Fibroblast of mammary gland (primary cell): ENCODE measurements at regions not wholly inside any gene's neighbourhood (a gene's known extent, or its start where the extent isn't known, plus 50 kb on each side); places are given as distances from the start of the nearest gene placed in this dataset.

Experiments
- DNase-seq: peaks from one replicate; pipeline ENCODE4 v3.0.0-alpha.2; 2010; ENCODE audit warnings: low read depth
- H3K4me3 ChIP-seq: 2 replicates; pipeline ENCODE4 v1.5.1; 2011; ENCODE audit warnings: low read depth, mild to moderate bottlenecking, low read length, moderate library complexity; ENCODE audit not compliant: control insufficient read depth
- TF ChIP-seq, protein P1 (sequence below): conservative IDR thresholded peaks from 2 replicates; pipeline ENCODE4 v1.5.1; 2011; ENCODE audit warnings: low read depth, low read length, inconsistent platforms; ENCODE audit not compliant: control insufficient read depth, insufficient read depth

DNA sequence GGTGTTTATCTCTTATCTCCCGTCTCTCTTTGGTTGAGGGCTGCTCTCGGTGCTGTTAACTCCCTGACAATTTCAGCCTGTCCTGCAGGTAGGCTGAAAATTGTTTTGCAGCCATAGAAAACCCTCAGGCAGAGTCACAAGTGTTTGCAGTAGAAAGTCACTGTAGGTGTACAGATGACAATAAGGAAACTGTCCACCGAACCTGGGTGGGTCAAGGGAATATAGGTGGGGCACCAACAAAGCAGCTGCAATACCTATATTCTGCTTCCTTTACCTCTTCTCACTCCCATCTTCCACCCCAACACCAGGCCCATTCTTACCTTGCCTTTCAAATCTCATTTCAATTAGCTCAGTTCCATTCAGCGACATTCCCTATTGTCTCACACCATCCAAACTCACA, 381.8 kb downstream of the PPP1R2C start:
- no peak overlapping the region for H3K4me3 ChIP-seq
- TF ChIP-seq, protein P1, sequence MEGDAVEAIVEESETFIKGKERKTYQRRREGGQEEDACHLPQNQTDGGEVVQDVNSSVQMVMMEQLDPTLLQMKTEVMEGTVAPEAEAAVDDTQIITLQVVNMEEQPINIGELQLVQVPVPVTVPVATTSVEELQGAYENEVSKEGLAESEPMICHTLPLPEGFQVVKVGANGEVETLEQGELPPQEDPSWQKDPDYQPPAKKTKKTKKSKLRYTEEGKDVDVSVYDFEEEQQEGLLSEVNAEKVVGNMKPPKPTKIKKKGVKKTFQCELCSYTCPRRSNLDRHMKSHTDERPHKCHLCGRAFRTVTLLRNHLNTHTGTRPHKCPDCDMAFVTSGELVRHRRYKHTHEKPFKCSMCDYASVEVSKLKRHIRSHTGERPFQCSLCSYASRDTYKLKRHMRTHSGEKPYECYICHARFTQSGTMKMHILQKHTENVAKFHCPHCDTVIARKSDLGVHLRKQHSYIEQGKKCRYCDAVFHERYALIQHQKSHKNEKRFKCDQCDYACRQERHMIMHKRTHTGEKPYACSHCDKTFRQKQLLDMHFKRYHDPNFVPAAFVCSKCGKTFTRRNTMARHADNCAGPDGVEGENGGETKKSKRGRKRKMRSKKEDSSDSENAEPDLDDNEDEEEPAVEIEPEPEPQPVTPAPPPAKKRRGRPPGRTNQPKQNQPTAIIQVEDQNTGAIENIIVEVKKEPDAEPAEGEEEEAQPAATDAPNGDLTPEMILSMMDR = no peak
- no peak for DNase-seq

DNA sequence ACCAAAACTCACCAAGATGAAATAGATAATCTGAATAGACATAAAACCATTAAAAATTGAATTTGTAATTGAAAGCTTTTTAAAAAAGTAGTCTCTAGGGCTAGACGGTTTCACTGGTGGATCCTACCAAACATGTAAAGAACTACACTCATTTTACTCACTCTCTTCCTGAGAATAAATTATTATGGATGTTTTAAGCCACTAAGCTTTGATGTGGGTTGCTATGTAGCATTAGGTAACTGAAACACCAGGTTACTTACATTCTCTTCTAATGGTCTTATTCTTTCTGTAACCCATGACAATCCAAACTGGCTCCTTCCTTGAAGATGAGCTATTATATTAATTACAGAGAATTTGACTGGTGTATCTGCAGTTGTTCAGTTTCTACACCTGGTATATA, 385.1 kb downstream of the PPP1R2C start:
- TF ChIP-seq, protein P1 = no peak
- DNase-seq = no peak

GRCh38 chrX:42386681-42387080, 391.3 kb downstream of the PPP1R2C start:
- TF ChIP-seq, protein P1 = no peak
- no peak overlapping the region for H3K4me3 ChIP-seq
- no peak for DNase-seq

More for the DNA sequence above, 385.1 kb downstream of the PPP1R2C start:
- H3K4me3 ChIP-seq = no peak overlapping the region

DNA sequence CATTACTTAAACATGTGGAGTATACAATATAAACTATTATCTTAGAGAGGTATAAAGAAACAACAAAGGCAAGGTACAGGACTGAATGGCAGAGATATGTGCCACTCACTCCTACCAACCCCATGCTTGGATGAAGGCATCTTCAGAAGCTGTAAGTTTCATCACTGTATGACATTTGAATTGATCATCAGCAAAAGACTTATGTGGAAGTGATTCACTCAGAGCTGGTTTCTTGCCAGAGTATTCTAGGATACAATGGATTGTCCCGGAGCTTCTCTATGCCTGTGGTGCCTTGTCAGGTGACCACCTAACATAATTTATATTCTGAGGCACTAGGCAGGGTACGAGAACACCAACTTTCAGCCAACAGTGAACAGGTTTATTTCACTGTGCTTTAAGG, 392.2 kb downstream of the PPP1R2C start:
- peak; percentile 5 for DNase-seq
- no peak overlapping the region for H3K4me3 ChIP-seq
- TF ChIP-seq, protein P1 = no peak

DNA sequence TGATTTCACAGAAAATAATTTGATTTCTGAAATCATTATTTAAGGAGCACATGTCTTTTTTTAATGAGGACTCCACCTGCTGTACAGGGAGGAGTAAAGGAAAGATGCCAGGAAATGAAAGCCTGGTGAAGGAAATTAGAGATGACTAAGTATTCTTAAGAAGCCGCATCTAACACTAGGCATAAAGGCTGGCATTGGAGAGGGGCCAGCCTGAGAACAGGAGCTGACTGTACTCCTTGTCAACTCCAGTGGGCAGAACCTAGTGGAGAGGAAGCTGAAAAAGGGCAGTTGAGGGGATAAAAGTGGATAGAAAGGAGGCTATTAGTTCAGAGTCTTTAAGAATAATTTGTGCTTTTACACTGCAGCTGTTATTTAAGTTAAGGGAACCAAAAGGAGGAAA, 393.0 kb downstream of the PPP1R2C start:
- TF ChIP-seq, protein P1 = no peak
- no peak overlapping the region for H3K4me3 ChIP-seq
- DNase-seq = no peak

GRCh38 chrX:42378857-42379256, 399.1 kb downstream of the PPP1R2C start:
- no peak overlapping the region for H3K4me3 ChIP-seq
- TF ChIP-seq, protein P1 = no peak
- DNase-seq = no peak

DNA sequence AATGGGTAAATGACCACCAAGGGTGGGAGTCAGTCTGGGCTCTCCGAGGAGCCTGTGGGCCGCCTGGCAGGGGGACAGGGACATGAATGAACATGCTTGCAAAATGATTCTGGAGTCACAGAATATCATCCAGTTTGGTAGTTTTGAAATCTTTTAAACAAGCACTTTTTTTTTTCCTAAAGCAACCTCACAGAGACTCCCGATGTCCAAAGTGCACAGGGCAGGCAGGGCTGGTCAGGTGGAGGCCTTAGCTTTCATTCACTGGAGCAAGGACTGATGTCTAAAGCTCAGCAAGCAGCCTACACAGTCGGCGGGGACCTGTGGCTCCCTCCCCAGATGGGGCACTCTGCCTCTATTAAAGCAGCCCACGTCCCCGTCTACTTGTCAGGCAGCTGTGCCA, 402.9 kb downstream of the PPP1R2C start:
- H3K4me3 ChIP-seq = no peak overlapping the region
- DNase-seq = no peak
- TF ChIP-seq, protein P1 = no peak
